Gastrocnemius medialis (tissue), 4 donors: ENCODE measurements at regions not wholly inside any gene's neighbourhood (a gene's known extent, or its start where the extent isn't known, plus 50 kb on each side); places are given as distances from the start of the nearest gene placed in this dataset.

Source experiments
- POLR2A ChIP-seq, 2 donors: fragments of 450-650 bp; IDR thresholded peaks; one replicate each; pipeline ENCODE4 v1.6.1; 2017; ENCODE audit warnings: antibody characterized with exemption in 2 of 2, mild to moderate bottlenecking in 2 of 2, moderate library complexity in 2 of 2
- TF ChIP-seq, protein P1 (sequence below), 5 experiments: fragments of 450-650 bp in 3 of 5; fragments of 200-600 bp in 2 of 5; sonication (generic) in 2 of 5; IDR thresholded peaks in 4 of 5; conservative IDR thresholded peaks in 1 of 5; 1 replicate in 4 of 5; 2 replicates in 1 of 5; pipeline ENCODE4 v1.5.1; 2016 to 2019; ENCODE audit warnings: antibody characterized with exemption in 5 of 5, mild to moderate bottlenecking in 3 of 5, moderate library complexity in 3 of 5

DNA sequence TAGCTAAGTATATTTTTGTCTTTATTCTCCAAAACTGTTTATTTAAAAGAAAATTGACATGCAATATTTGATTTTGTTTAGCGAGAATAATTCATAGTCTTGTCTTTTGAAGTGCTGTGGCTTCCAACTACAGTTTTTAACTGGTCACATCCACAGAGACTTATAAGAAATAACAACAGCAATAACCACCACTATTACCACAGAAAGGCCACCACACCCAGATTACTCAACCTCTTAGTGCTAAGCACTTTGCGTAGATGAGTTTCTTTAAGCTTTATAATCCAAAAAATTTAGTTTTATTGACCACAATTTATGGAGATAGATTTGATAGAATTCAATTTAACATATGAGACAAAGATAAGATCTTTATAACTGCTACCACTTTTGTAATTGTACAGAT is 468.4 kb upstream of the UBE2E2 start:
- TF ChIP-seq, protein P1, sequence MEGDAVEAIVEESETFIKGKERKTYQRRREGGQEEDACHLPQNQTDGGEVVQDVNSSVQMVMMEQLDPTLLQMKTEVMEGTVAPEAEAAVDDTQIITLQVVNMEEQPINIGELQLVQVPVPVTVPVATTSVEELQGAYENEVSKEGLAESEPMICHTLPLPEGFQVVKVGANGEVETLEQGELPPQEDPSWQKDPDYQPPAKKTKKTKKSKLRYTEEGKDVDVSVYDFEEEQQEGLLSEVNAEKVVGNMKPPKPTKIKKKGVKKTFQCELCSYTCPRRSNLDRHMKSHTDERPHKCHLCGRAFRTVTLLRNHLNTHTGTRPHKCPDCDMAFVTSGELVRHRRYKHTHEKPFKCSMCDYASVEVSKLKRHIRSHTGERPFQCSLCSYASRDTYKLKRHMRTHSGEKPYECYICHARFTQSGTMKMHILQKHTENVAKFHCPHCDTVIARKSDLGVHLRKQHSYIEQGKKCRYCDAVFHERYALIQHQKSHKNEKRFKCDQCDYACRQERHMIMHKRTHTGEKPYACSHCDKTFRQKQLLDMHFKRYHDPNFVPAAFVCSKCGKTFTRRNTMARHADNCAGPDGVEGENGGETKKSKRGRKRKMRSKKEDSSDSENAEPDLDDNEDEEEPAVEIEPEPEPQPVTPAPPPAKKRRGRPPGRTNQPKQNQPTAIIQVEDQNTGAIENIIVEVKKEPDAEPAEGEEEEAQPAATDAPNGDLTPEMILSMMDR (IDR thresholded peaks at IDR 0.05 in 4 of 5, conservative IDR thresholded peaks at IDR 0.05 in 1 of 5) = no peak
- no peak for TF ChIP-seq POLR2A (IDR thresholded peaks at IDR 0.05)
